Ishikawa (cell line): ENCODE measurements at regions not wholly inside any gene's neighbourhood (a gene's known extent, or its start where the extent isn't known, plus 50 kb on each side); places are given as distances from the start of the nearest gene placed in this dataset.

Source experiments
- CEBPB ChIP-seq: IDR thresholded peaks from 2 replicates; pipeline ENCODE4 v1.6.1; 2012
- CREB1 ChIP-seq: IDR thresholded peaks from 2 replicates; pipeline ENCODE4 v1.6.1; 2012; ENCODE audit warnings: low read depth
- EGR1 ChIP-seq: IDR thresholded peaks from 2 replicates; pipeline ENCODE4 v1.6.1; 2012
- EP300 ChIP-seq: IDR thresholded peaks from 2 replicates; pipeline ENCODE4 v1.6.1; 2012; ENCODE audit warnings: borderline replicate concordance
- FOXM1 ChIP-seq: IDR thresholded peaks from 2 replicates; pipeline ENCODE4 v1.6.1; 2012; ENCODE audit warnings: low read depth, borderline replicate concordance
- NFIC ChIP-seq: IDR thresholded peaks from 2 replicates; pipeline ENCODE4 v1.6.1; 2012
- RAD21 ChIP-seq: IDR thresholded peaks from 2 replicates; pipeline ENCODE4 v1.6.1; 2012; ENCODE audit warnings: low read depth
- REST ChIP-seq: IDR thresholded peaks from 2 replicates; pipeline ENCODE4 v1.6.1; 2012; ENCODE audit warnings: low read depth, mild to moderate bottlenecking
- TAF1 ChIP-seq: IDR thresholded peaks from 2 replicates; pipeline ENCODE4 v1.6.1; 2012; ENCODE audit warnings: low read depth, mild to moderate bottlenecking
- TCF12 ChIP-seq: IDR thresholded peaks from 2 replicates; pipeline ENCODE4 v1.6.1; 2012; ENCODE audit warnings: low read depth
- TEAD4 ChIP-seq: IDR thresholded peaks from 2 replicates; pipeline ENCODE4 v1.6.1; 2012
- YY1 ChIP-seq: IDR thresholded peaks from 2 replicates; pipeline ENCODE4 v1.6.1; 2012; ENCODE audit warnings: low read depth
- ZBTB7A ChIP-seq: IDR thresholded peaks from 2 replicates; pipeline ENCODE4 v1.6.1; 2012; ENCODE audit warnings: low read depth
- TF ChIP-seq, protein P1 (sequence below): IDR thresholded peaks from 2 replicates; pipeline ENCODE4 v1.6.1; 2012
- TF ChIP-seq, protein P2 (sequence below): IDR thresholded peaks from 2 replicates; pipeline ENCODE4 v1.6.1; 2012

GRCh38 chr3:22471557-22471956, 720.5 kb upstream of the ZNF385D start:
- TF ChIP-seq RAD21 (no peak), YY1 (no peak), FOXM1 (no peak), ZBTB7A (no peak), NFIC (no peak), TEAD4 (no peak), TCF12 (no peak), CEBPB (no peak), TAF1 (no peak), EGR1 (no peak), REST (no peak), CREB1 (no peak), EP300 (no peak)
- TF ChIP-seq, protein P1, sequence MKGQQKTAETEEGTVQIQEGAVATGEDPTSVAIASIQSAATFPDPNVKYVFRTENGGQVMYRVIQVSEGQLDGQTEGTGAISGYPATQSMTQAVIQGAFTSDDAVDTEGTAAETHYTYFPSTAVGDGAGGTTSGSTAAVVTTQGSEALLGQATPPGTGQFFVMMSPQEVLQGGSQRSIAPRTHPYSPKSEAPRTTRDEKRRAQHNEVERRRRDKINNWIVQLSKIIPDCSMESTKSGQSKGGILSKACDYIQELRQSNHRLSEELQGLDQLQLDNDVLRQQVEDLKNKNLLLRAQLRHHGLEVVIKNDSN, result no peak
- TF ChIP-seq, protein P2, sequence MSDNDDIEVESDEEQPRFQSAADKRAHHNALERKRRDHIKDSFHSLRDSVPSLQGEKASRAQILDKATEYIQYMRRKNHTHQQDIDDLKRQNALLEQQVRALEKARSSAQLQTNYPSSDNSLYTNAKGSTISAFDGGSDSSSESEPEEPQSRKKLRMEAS, result no peak

GRCh38 chr3:22474706-22475445, 723.9 kb upstream of the ZNF385D start:
- TF ChIP-seq EGR1, result no peak
- no peak for TF ChIP-seq YY1
- TF ChIP-seq CREB1, result no peak
- TF ChIP-seq CEBPB, result no peak
- TF ChIP-seq, protein P2, result no peak
- no peak for TF ChIP-seq NFIC
- no peak for TF ChIP-seq FOXM1
- no peak for TF ChIP-seq TCF12

DNA sequence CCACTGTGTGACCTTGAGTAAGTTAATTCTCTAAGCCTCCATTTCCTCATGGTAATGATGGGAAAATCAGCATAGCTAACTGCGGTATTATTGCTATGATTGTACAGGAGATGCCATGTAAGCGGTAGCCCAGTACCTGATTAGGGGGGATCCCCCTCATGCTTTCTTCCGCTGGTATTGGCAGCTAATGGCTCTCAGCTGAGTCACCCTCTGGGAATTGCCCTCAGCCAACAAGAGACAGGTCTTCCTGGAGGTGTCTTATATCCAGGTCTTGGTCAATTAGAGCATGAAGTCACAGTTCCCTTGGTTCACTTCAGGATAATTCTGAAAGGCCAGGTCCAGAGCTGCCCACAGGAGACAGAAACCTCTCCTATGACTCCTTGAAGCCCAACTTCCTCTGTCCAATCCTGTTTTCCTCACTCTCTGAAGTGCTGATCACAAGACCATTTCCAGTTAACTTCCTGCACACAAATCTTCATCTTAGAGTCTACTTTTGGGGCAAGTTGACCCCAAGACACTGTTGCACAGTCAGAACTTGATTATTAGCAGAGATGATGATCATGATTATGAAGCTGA, 724.7 kb upstream of the ZNF385D start:
- TF ChIP-seq EGR1 (no peak), RAD21 (no peak), FOXM1 (no peak), CEBPB (no peak), EP300 (no peak), YY1 (no peak), TCF12 (no peak), ZBTB7A (no peak), TAF1 (no peak), CREB1 (no peak), TEAD4 (no peak), REST (no peak), NFIC (no peak)
- TF ChIP-seq, protein P1, result no peak
- TF ChIP-seq, protein P2, result no peak

- no peak for TF ChIP-seq ZBTB7A
- TF ChIP-seq, protein P1, result no peak
- no peak for TF ChIP-seq EP300
- no peak for TF ChIP-seq REST
- no peak for TF ChIP-seq TEAD4
- no peak for TF ChIP-seq TAF1
- TF ChIP-seq, protein P2, result no peak
- TF ChIP-seq RAD21, result no peak
Observed at GRCh38 chr3:22476976-22477375, 726.0 kb upstream of the ZNF385D start.
